M059J (cell line): ENCODE measurements at regions not wholly inside any gene's neighbourhood (a gene's known extent, or its start where the extent isn't known, plus 50 kb on each side); places are given as distances from the start of the nearest gene placed in this dataset.
"Not testable (repeated sequence)": the region's sequence is repeated elsewhere in the genome, so short reads cannot be mapped to it uniquely, and the experiment has no call there.

ENCODE experiments used
- DNase-seq: peaks from one replicate; pipeline ENCODE4 v3.0.0-alpha.2; 2012; ENCODE audit warnings: low read depth

DNA sequence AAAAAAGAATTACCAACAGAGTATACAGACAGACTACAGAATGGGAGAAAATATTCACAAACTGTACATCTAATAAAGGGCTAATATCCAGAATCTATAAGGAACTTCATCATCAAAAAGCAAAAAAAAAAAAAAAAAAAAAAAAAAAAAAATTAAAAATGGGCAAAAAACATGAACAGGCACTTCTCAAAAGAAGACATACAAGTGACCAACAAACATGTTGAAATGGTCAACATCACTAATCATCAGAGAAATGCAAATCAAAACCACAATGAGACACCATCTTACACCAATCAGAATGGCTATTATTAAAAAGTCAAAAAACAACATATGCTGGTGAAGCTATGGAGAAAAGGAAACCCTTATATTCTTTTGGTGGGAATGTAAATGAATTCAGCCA, 952.8 kb downstream of the LRRIQ3 start:
- DNase-seq: not testable (repeated sequence)

DNA sequence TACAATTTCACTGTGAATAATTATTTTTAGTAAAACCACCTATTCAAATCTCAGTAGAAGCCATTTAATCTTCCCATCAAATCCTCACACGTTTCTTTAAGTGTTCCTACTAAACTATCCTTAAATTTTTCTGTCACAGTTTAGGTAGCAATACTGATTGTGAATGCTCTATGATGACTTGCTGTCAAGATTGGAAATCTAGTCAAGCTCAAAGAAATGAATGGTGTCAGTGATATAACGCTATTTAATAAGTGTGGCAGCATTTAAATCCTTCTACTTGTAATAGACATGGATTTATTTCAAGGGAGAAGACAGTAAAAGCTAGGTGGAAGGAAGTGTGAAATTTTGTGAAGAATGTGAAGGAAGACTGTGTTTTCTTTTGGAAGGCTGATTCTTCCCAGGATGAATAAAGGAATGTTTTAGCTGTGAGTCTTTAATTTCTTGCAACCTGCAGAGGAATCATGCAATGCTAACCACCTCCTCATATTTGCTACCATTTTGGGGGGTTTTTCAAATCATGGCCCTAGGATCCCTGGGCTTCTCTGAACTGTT, 936.7 kb upstream of the NEGR1 start:
- no peak for DNase-seq

DNA sequence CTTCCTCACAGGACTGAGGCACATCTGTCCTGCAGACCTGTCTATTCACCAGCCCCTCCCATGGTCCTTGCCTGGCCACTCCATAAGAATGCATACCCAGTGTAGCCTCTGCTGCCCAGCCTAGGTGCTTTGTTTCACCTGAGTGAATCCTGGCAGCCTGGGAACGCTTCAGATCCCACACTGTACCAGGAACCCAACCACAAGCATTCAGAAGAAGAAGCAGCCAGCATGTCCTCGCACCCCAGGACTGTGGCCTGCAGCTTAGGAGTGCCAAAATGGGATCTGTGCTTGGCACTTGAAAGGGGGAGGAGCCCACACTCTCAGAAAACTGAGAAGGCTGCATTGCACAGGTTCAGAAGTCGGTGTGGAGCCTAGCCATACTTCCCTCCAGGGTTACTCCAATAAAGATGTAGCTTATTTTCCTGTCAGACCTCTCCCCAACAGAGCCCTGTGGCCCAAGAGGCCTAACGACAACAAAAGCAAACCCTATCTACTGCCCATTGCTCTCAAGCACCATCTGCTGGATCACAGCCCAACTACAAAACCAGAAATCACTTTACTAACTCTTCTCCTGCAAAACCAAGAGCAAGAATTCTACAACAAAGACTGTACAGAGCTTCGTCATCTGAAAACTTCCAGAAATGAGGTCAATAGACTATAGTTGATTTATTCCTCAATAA, 923.1 kb upstream of the NEGR1 start:
- DNase-seq: no peak

DNA sequence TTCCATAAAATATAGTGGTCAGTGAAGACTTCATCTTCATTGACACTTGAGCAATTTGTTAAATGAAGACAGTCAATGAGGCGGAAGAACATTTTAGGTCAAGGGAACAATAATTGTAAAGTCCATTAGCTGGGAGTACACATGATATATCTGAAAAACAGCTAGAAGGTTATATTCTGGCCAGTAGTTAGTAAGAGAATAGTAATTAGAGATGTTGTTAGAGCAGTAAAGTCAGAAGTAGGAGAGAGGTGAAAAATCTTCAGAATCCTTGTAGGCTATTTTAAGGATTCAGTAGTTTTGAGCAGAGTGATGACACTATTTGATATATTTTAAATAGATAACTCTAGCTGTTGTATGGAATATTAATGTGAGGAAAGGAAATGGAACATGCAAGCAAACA, 915.6 kb upstream of the NEGR1 start:
- DNase-seq: no peak

DNA sequence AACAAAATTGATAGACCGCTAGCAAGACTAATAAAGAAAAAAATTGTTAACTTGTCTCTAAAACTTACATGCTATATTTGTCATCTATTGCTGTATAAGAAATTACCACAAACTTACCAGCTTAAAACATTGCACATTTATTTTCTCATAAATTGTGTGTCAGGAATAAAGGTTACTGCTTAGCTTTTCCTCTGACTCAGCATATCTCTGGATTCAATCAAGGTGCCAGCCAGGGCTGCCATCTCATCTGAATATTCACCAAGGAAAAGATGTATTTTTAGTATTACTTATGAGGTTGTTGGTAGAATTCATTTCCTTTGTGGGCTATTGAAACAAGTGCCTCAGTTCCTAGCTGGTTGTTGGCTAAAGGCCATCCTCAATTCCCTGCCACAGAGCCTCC, 912.6 kb upstream of the NEGR1 start:
- no peak for DNase-seq

DNA sequence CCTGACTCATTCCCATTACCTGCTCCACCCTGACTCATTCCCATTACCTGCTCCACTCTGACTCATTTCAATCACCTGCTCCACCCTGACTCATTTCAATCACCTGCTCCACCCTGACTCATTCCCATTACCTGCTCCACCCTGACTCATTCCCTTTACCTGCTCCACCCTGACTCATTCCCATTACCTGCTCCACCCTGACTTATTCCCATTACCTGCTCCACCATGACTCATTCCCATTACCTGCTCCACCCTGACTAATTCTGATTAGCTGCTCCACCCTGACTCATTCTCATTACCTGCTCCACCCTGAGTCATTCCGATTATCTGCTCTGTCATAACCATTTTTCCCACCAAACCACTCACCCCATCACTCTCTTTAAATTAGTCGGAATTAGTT, 901.2 kb upstream of the NEGR1 start:
- DNase-seq: not testable (repeated sequence)

DNA sequence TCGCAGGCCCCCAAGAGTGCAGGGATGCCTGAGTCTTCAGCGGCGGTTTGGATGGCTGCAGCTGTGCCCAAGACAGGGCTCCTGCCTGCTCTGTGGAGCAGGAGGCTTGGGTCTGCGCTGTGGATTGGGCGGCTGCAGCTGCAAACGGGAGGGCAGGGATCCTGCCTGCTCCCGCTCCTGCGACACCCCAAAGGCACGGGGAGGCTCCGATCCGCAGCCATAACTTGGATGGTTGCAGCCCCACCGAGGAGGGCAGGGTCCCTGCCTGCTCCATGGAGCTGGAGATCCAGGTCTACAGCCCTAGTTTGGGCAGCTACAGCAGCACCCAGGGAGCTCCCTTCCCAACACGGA, 898.8 kb upstream of the NEGR1 start:
- no peak for DNase-seq

DNA sequence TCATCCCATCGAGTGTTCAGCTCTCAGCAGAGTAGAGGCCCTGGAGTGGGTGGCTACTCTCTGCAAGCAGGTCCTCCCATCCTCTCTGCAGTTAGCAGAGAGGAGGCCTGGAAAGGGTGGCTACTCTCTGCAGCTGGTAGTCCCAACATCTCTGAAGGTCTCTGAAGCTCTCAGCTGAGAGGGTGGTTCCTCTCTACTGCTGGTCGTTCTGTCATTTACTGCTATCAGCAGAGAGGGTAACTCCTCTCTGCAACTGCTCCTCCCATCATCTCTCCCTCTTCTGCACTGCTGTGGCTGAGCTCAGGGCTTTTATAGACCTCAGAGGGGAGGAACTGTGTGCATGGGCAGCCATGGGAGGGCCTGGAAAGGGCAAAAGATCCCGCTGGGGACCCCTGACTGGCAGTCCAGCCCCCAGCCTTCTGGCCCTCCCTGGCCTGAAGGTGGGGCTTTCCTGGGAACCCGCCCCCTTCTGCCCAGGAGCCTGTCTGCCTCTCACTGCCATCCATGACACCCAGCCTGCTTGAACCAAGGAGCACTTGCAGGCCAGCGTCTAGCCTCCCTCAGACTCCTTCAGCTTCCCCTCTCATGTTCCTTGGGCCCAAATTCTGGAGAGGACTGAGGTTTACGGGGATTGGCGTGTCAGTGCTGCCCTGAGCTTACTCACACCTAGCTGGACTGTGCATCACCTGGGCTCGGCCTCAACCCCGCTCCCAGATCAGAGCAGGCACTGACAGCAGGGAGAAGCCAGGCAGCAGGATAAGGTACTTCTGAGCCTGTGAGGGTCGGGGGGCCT, 898.3 kb upstream of the NEGR1 start:
- no peak for DNase-seq

DNA sequence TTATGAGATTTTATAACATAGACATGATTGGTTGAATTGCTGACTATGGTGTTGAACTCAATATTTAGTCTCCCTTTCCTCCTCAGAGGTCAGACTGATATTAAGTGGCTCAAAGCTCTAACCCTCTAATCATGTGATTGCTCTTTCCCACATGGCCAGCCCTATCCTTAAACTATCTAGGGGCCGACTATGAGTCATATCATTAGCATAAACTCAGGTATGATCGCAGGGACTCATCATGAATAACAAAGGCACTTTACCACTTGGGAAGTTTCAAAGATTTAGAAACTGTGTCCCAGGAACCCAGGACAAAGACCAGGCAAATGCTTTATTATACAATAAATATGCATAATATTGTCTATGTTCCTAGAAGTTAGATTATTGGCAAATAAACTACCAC, 894.6 kb upstream of the NEGR1 start:
- DNase-seq: no peak

DNA sequence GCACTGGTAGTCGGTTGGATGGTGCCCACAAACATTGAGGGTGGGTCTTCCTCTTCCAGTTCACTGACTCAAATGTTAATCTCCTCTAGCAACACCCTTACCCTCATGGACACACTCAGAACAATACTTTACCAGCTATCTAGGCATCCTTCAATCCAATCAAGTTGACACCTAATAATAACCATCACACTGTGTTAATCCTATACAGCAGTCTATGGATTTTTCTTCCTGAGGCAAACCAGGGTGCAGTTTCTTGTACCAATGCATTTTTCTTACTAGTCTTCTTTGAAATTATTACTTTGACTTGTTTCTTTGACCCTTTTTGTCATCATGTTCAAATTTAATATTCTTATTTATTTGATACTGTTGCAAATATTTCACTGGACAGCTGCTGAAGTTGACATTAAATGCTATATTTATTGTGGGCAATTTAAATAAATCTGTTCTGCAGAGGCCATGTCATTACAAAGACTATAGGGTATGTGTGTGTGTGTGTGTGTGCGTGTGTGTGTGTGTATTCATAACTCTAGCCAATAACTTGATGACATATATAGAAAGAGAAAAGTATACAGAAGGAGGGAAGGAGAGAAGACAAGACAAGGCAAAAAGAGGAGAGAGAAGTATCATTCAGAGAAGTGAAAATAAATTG, 884.8 kb upstream of the NEGR1 start:
- no peak for DNase-seq

DNA sequence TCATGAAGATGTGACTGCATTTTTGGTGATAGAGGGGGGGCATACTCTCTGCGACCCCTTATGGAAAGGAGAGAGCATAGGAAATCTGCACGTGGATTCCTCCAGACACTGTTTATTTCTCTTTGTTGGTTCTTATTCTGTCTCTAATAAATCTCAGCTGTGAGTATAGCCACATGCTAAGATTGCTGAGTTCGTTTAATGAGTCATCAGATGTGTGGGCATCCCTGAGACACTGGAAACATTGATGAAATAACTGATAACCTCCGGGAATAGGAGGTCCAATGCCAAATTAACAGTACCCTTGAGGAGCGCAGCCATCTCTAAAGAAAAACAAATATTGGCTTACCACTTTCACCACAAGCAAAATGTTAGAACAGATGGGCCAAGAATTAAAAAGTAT, 880.2 kb upstream of the NEGR1 start:
- DNase-seq: peak; percentile 1

DNA sequence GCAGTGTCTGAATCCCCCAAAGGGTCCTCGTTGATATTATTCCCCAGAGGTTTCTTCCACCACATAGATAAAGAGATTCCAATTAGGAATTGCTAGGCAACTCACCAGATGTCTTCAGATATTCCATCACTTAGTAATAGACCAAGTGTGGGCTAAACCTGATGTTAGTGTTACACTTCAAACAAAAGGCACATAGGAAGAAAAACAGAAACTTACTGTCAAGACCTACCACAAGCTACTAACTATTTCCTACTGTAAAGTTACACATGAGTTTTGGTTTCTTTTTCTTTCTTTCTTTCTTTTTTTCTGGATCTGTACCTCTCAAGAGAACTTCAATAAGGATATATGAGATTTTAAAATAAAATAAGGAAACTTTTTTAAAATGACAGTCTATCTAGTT, 879.1 kb upstream of the NEGR1 start:
- DNase-seq: no peak

DNA sequence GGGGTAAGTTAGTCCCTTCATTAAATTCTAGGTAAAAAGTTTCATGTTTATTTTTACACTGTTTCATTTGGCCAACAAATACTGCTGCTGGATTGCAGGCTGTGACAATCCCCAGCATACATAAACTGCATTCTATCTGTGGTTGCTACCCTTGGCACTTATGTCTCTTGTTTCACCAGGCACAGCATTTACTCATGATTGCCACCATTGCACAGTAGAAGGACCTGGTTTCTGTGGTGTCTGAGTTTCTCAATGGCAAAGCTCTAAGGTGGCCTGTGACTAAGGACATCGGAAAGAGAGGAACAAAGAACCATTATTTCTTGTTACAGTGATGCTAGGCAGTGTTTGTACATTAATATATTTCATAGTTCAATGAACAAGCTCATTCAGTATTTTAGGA, 878.4 kb upstream of the NEGR1 start:
- no peak for DNase-seq

DNA sequence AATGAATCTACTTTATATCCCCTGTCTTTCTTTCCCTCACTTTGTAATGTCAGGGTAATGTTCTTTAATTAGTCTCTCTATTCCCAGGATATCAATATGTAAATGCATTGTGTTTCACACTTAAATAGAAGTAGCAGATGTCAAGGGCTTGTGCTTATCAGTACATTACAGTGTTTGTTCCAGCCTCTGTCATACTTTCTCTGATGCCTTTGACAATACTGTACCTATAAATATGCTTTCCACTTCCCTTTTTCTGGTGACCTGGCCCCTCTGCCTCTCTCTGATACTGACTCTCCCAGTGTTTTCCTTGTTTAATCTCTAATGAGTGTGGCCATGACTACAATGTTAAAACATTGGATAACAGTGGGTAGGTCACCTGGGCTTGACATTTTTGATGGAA, 862.0 kb upstream of the NEGR1 start:
- no peak for DNase-seq

DNA sequence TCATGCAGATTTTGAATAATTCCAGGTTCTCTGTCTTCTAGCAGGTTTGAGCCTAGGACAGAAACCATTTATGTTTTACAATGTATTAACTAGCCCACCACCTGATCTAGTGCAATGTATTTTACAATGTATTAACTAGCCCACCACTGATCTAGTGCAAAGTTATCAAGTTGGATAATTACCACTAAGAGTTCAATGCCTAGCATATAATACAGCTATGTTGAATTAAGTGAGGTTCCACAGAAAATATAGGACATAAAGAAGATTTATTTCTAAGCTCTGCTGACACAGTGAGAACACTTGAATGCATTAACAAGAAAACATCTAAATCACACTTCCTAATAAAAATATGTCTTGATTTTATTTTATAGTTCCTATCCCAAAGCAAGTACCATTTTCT, 854.6 kb upstream of the NEGR1 start:
- DNase-seq: no peak

DNA sequence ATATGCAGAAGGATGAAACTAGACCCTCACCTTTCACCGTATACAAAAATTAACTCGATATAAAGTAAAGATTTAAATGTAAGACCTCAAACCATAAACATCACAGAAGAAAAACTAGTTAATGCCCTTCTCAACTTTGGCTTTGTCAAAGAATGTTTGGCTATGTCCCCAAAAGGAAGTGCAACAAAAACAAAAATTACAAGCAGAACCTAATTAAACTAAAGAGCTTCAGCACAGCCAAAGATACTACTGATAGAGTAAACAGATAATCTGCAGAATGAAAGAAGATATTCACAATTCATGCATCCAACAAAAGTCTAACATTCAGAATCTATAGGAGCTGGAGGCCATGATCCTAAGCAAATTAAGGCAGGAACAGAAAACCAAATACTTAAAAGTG, 824.6 kb upstream of the NEGR1 start:
- DNase-seq: no peak

DNA sequence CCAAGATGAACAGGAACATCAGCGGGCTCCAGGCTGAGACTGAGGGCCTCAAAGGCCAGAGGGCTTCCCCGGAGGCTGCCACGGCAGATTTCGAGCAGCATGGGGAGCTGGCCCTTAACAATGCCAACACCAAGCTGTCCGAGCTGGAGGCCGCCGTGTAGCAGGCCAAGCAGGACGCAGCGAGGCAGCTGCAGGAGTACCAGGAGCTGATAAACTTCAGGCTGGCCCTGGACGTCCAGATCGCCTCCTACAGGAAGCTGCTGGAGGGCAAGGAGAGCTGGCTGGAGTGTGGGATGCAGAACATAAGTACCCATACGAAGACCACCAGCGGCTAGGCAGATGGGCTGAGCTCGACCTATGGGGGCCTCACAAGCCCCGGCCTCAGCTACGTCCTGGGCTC, 823.4 kb upstream of the NEGR1 start:
- DNase-seq: no peak

DNA sequence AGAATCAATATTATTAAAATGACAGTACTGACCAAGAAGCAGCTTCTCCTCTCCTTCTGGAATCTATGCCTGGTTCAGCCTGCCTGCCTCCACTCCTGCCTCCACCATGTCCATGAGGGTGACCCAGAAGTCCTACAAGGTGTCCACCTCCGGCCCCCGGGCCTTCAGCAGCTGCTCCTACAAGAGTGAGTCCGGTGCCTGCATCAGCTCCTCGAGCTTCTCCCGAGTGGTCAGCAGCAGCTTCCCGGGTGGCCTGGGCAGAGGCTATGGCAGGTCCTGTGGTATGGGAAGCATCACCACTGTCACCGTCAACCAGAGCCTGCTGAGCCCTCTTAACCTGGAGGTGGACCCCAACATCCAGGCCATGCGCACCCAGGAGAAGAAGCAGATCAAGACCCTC, 822.4 kb upstream of the NEGR1 start:
- no peak for DNase-seq

DNA sequence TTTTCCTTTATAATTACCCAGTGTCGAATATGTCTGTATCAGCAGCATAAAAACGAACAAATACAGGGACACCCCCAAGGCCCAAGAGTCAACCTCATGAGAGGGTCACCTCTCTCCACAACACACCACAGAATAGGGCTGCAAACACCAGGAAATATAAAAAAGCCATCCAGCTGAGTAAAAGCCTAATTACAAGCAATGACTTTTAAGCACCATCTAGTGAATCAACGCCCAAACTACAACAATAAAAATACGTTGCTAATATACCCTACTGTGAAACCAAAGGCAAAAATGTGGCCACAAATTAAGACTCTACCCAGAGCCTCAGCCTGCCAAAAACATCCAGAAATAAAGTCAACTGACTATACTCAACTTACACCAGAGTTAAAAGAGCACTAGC, 817.9 kb upstream of the NEGR1 start:
- no peak for DNase-seq

DNA sequence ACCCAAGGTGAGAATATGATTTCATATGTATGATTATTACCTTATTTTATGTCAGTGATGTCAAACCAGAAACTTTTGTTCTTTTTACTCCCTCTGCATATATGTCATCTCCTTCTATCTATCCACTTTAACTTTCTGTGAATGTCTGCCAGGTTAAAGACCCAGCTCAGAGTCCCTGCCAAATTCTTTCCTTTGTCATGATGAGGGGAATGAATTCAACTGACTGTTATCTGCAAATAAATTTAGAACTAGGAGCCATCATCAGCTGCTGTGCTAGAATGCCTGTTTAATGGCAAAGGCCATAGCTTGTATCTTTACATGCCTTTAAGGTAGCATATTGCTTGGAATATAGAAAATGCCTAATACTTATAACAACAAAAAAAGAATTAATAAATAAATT, 815.6 kb upstream of the NEGR1 start:
- no peak for DNase-seq

DNA sequence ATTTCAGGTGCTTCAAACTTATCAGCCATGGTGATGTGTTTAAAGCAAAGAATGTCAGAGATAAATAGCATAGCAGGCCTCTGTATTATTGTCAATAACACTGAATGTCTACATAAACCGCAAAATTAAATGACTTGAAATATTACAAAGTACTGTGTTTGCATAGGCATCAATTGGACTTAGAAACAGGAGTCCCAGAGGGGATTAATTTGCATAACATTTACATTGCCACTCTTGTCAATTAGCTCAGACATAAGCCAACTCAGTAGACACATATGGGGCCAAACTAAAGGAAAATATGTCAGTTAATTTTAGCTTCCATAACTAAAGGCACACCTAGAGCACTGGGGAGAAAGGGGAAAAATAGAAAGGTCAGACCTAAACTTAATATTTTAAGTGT, 814.5 kb upstream of the NEGR1 start:
- no peak for DNase-seq

DNA sequence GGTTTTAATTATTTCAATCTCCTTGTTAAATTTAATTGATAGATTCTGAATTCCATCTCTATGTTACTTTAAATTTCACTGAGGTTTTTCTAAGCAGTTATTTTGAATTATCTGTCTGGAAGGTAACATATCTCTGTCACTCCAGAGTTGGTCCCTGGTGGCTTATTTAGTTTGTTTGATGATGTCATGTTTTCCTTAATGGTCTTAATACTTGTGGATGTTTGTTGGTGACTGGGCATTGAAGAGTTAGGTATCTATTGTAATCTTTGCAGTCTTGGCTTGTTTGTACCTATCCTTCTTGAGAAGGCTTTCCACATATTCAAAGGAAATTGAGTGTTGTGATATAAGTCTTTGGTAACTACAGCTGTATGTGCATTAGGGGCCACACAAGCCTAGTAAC, 810.0 kb upstream of the NEGR1 start:
- no peak for DNase-seq

DNA sequence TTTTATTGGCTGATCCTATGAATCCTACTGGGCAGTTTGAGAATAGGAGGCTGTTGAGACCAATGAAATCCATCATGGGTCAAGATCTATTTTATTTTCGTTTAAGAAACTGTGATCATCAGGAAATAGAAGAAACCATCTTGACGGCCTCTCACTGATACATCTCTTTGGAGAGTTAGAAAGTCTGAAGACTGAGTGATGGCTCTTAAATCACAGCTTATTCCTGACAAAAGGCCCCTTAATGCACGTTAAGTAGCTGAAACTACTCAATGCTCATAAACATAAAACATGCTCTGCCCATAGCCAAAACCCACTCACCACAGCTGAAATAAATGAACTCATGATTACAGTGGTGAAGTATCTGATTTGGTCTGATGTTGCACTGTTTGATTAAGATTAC, 784.5 kb upstream of the NEGR1 start:
- no peak for DNase-seq
